HCT116 (cell line): ENCODE measurements at regions not wholly inside any gene's neighbourhood (a gene's known extent, or its start where the extent isn't known, plus 50 kb on each side); places are given as distances from the start of the nearest gene placed in this dataset.

ENCODE experiments used
- ATAC-seq: fragments of 200-7000 bp; cut with Tn5 transposase; 2 replicates; pipeline ENCODE4 v1.9.1; 2020; ENCODE audit warnings: mild to moderate bottlenecking, moderate library complexity
- BruUV-seq: library from RNA; stranded (reverse); fragments of 400-500 nt; replicated peaks from 2 replicates; lab custom pipeline; 2021; lab: Mats Ljungman, UMichigan
- CTCF ChIA-PET: fragments of 300-600 bp; sonication (Branson Sonifier 250); formaldehyde crosslinking; loops from one replicate; lab custom pipeline; 2021; ENCODE audit warnings: antibody characterized with exemption; lab: Charles Lee
- POLR2A ChIA-PET: fragments of 300-600, 350-600 bp; sonication (Branson Sonifier 250); formaldehyde crosslinking; loops from one replicate; lab custom pipeline; 2021; ENCODE audit warnings: antibody characterized with exemption; lab: Charles Lee
- RAD21 ChIA-PET, 2 experiments: fragments of 300-600 bp; sonication (Branson Sonifier 250); formaldehyde crosslinking; loops; one replicate each; lab custom pipeline; 2023; ENCODE audit warnings: low total read pairs in 2 of 2; ENCODE audit not compliant: uncharacterized antibody in 2 of 2, unreplicated experiment in 2 of 2, low non-redundant PET in 1 of 2; lab: Charles Lee
- DNase-seq: peaks from one replicate; pipeline ENCODE4 v3.0.0-alpha.2; 2010; ENCODE audit warnings: low read depth, low spot score
- H2AFZ ChIP-seq: fragments of 200-600 bp; shearing (Covaris generic), sonication (generic); 2 replicates; pipeline ENCODE4 v1.6.1; 2017; ENCODE audit warnings: low read depth, mixed run types, mixed read lengths, antibody characterized with exemption, low read length; ENCODE audit not compliant: poor library complexity, severe bottlenecking
- H3K27ac ChIP-seq: 2 replicates; pipeline ENCODE4 v1.5.1; 2012; ENCODE audit warnings: low read depth, low read length
- H3K27me3 ChIP-seq: fragments of 200-600 bp; sonication (generic); 2 replicates; pipeline ENCODE4 v1.6.1; 2016; ENCODE audit warnings: mixed run types, low read length, mixed read lengths; ENCODE audit not compliant: insufficient read depth
- H3K36me3 ChIP-seq, 2 experiments: fragments of 200-500 bp in 1 of 2; fragments of 200-600 bp in 1 of 2; sonication (Bioruptor generic) in 1 of 2; sonication (generic) in 1 of 2; 2 replicates each; pipeline versions ENCODE4 v1.5.1 to v1.6.1; 2014 to 2016; ENCODE audit warnings: low read length in 2 of 2, inconsistent platforms in 1 of 2, mixed read lengths in 1 of 2, mixed run types in 1 of 2; ENCODE audit not compliant: insufficient read depth in 2 of 2, control insufficient read depth in 1 of 2
- H3K4me1 ChIP-seq, 2 experiments: fragments of 200-600 bp in 1 of 2; sonication (generic) in 1 of 2; 2 replicates each; pipeline versions ENCODE4 v1.5.1 to v1.6.1; 2012 to 2017; ENCODE audit warnings: low read length in 2 of 2, inconsistent platforms in 1 of 2, mild to moderate bottlenecking in 1 of 2, mixed read lengths in 1 of 2, mixed run types in 1 of 2, moderate library complexity in 1 of 2; ENCODE audit not compliant: insufficient read depth in 2 of 2, control insufficient read depth in 1 of 2
- H3K4me2 ChIP-seq: fragments of 200-600 bp; sonication (generic); 2 replicates; pipeline ENCODE4 v1.6.1; 2017; ENCODE audit warnings: mixed run types, low read length, mixed read lengths
- H3K4me3 ChIP-seq, 2 experiments: fragments of 200-600 bp in 1 of 2; sonication (generic) in 1 of 2; replicated peaks in 1 of 2; 2 replicates each; pipeline ENCODE4 v1.5.1; 2011 to 2016; ENCODE audit warnings: low read length in 2 of 2, control low read depth in 1 of 2, low read depth in 1 of 2, mild to moderate bottlenecking in 1 of 2, mixed read lengths in 1 of 2, mixed run types in 1 of 2
- H3K79me2 ChIP-seq: fragments of 200-600 bp; sonication (generic); 2 replicates; pipeline ENCODE4 v1.6.1; 2017; ENCODE audit warnings: mild to moderate bottlenecking, mixed run types, low read length, moderate library complexity, mixed read lengths; ENCODE audit not compliant: insufficient read depth
- H3K9ac ChIP-seq: fragments of 200-600 bp; sonication (generic); 2 replicates; pipeline ENCODE4 v1.6.1; 2016; ENCODE audit warnings: low read length, mixed read lengths
- H3K9me2 ChIP-seq: fragments of 200-600 bp; sonication (generic), shearing (Covaris generic); 2 replicates; pipeline ENCODE4 v1.6.1; 2017; ENCODE audit warnings: mixed run types, mild to moderate bottlenecking, moderate library complexity; ENCODE audit not compliant: insufficient read depth
- H3K9me3 ChIP-seq, 2 experiments: fragments of 200-500 bp in 1 of 2; fragments of 200-600 bp in 1 of 2; sonication (Bioruptor generic) in 1 of 2; sonication (generic) in 1 of 2; 2 replicates each; pipeline ENCODE4 v1.6.1; 2014 to 2017; ENCODE audit warnings: low read length in 2 of 2, mixed read lengths in 2 of 2, inconsistent platforms in 1 of 2, low read depth in 1 of 2, mild to moderate bottlenecking in 1 of 2, mixed run types in 1 of 2, moderate library complexity in 1 of 2; ENCODE audit not compliant: control insufficient read depth in 1 of 2, insufficient read depth in 1 of 2
- H4K20me1 ChIP-seq: fragments of 200-600 bp; sonication (generic), shearing (Covaris generic); 2 replicates; pipeline ENCODE4 v1.6.1; 2017; ENCODE audit warnings: mixed run types, mild to moderate bottlenecking, moderate library complexity; ENCODE audit not compliant: insufficient read depth
- CBX3 ChIP-seq: IDR thresholded peaks from 2 replicates; pipeline ENCODE4 v1.6.1; 2012; ENCODE audit warnings: low read depth
- CEBPB ChIP-seq: IDR thresholded peaks from 2 replicates; pipeline ENCODE4 v1.6.1; 2012; ENCODE audit warnings: low read depth
- EZH2 ChIP-seq: fragments of 200-600 bp; sonication (generic); IDR thresholded peaks from 2 replicates; pipeline ENCODE4 v1.6.1; 2017; ENCODE audit warnings: antibody characterized with exemption, mixed run types
- FOSL1 ChIP-seq: IDR thresholded peaks from 2 replicates; pipeline ENCODE4 v1.6.1; 2012; ENCODE audit warnings: low read depth
- JUND ChIP-seq: IDR thresholded peaks from 2 replicates; pipeline ENCODE4 v1.6.1; 2012
- POLR2A ChIP-seq: IDR thresholded peaks from 2 replicates; pipeline ENCODE4 v1.7.0; 2011; ENCODE audit warnings: borderline replicate concordance; ENCODE audit not compliant: insufficient read depth, insufficient read length; ENCODE audit errors: extremely low read depth
- POLR2AphosphoS5 ChIP-seq: IDR thresholded peaks from 2 replicates; pipeline ENCODE4 v1.6.1; 2011; ENCODE audit warnings: mild to moderate bottlenecking, low read depth, low read length, moderate library complexity
- RAD21 ChIP-seq: IDR thresholded peaks from 2 replicates; pipeline ENCODE4 v1.6.1; 2012; ENCODE audit warnings: low read depth, mild to moderate bottlenecking
- SIN3A ChIP-seq: IDR thresholded peaks from 2 replicates; pipeline ENCODE4 v1.6.1; 2012; ENCODE audit warnings: low read depth
- SP1 ChIP-seq: IDR thresholded peaks from 2 replicates; pipeline ENCODE4 v1.6.1; 2012; ENCODE audit warnings: low read depth
- TCF7L2 ChIP-seq: IDR thresholded peaks from 2 replicates; pipeline ENCODE4 v1.7.0; 2011; ENCODE audit warnings: borderline replicate concordance, inconsistent platforms; ENCODE audit not compliant: insufficient read depth, insufficient read length; ENCODE audit errors: extremely low read depth
- YY1 ChIP-seq: IDR thresholded peaks from 2 replicates; pipeline ENCODE4 v1.6.1; 2011; ENCODE audit warnings: low read length, low read depth, moderate library complexity, mild to moderate bottlenecking; ENCODE audit not compliant: insufficient replicate concordance; ENCODE audit errors: extremely low read depth
- ZFX ChIP-seq: fragments of 450-650 bp; IDR thresholded peaks from 2 replicates; pipeline ENCODE4 v1.6.1; 2017
- ZNF274 ChIP-seq: fragments of 200-500 bp; sonication (Bioruptor generic); IDR thresholded peaks from 2 replicates; pipeline ENCODE4 v1.6.1; 2014; ENCODE audit warnings: mild to moderate bottlenecking, low read depth, low read length, inconsistent platforms
- intact Hi-C: fragments of 100-400 bp; cut with micrococcal nuclease; formaldehyde crosslinking; loops from 2 replicates; pipeline ENCODE4 v1.10.0; 2022
- TF ChIP-seq, protein P1 (sequence below), 3 experiments: fragments of 200-600 bp in 1 of 3; sonication (generic) in 1 of 3; IDR thresholded peaks in 2 of 3; conservative IDR thresholded peaks in 1 of 3; 2 replicates each; pipeline ENCODE4 v1.5.1; 2012 to 2017; ENCODE audit warnings: low read depth in 2 of 3, low read length in 2 of 3, antibody characterized with exemption in 1 of 3, borderline replicate concordance in 1 of 3, control low read depth in 1 of 3, mild to moderate bottlenecking in 1 of 3, mixed read lengths in 1 of 3, mixed run types in 1 of 3, moderate library complexity in 1 of 3; ENCODE audit not compliant: insufficient read depth in 1 of 3
- TF ChIP-seq, protein P2 (sequence below): IDR thresholded peaks from 2 replicates; pipeline ENCODE4 v1.6.1; 2012; ENCODE audit warnings: low read depth

DNA sequence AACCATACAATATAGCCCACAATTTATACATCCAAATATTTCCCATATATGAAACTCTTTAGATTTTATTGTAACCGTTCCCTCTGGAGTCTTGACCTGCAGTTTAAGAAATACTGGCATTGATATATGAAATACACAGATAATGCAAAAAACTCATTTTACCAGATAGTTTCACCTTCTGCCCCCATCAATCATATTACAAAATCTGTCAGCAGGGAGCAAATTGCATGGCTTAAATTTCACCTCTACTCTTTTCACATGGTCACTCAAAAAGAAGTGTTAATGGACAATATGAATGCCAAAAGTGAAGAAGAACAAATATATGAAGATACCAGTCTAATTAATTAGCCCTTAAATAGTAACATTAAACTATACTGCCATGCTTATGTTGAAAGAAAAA is 57.0 kb upstream of the TMEM106B start (continued):
- TF ChIP-seq ZNF274 = no peak

DNA sequence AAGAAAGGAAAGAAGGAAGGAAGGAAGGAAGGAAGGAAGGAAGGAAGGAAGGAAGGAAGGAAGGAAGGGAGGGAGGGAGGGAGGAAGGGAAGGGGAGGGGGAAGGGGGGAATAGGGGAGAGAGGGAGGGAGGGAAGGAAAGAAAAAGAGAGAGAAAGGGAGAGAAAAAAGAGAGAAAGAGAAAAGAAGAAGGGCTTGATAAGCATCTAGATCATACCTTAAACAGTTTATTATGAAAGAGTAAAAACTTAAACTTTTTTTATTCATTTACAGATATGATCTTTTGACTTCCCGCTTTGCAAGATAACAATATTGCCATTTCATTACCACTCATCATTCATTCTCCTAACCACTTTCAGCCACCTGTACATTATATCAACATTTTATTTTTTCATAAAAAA is 53.6 kb upstream of the TMEM106B start:
- Histone ChIP-seq H3K36me3 (no peaks in the 10 kb centered on the region), H3K9me3 (no peaks in the 10 kb centered on the region), H3K27ac (no peak overlapping the region), H3K27me3 (no peaks in the 10 kb centered on the region)
- ChIA-PET CTCF (no interaction called here), POLR2A (no interaction called here)
- intact Hi-C loops = no loop called here
- TF ChIP-seq POLR2A = no peak
- TF ChIP-seq CEBPB = no peak
- TF ChIP-seq RAD21 = no peak
- TF ChIP-seq ZNF274 = no peak
- no peak for TF ChIP-seq FOSL1
- no peak for TF ChIP-seq ZFX
- TF ChIP-seq YY1 = no peak
- TF ChIP-seq EZH2 = no peak
- TF ChIP-seq, protein P1, sequence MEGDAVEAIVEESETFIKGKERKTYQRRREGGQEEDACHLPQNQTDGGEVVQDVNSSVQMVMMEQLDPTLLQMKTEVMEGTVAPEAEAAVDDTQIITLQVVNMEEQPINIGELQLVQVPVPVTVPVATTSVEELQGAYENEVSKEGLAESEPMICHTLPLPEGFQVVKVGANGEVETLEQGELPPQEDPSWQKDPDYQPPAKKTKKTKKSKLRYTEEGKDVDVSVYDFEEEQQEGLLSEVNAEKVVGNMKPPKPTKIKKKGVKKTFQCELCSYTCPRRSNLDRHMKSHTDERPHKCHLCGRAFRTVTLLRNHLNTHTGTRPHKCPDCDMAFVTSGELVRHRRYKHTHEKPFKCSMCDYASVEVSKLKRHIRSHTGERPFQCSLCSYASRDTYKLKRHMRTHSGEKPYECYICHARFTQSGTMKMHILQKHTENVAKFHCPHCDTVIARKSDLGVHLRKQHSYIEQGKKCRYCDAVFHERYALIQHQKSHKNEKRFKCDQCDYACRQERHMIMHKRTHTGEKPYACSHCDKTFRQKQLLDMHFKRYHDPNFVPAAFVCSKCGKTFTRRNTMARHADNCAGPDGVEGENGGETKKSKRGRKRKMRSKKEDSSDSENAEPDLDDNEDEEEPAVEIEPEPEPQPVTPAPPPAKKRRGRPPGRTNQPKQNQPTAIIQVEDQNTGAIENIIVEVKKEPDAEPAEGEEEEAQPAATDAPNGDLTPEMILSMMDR (IDR thresholded peaks at IDR 0.05 in 2 of 3, conservative IDR thresholded peaks at IDR 0.05 in 1 of 3; ENCODE audit: borderline replicate concordance in 1 of 3, insufficient read depth in 1 of 3, low read depth in 2 of 3, low read length in 2 of 3) = no peak
- no peak for TF ChIP-seq JUND
- TF ChIP-seq SIN3A = no peak
- TF ChIP-seq SP1 = no peak
- TF ChIP-seq CBX3 = no peak
- TF ChIP-seq, protein P2, sequence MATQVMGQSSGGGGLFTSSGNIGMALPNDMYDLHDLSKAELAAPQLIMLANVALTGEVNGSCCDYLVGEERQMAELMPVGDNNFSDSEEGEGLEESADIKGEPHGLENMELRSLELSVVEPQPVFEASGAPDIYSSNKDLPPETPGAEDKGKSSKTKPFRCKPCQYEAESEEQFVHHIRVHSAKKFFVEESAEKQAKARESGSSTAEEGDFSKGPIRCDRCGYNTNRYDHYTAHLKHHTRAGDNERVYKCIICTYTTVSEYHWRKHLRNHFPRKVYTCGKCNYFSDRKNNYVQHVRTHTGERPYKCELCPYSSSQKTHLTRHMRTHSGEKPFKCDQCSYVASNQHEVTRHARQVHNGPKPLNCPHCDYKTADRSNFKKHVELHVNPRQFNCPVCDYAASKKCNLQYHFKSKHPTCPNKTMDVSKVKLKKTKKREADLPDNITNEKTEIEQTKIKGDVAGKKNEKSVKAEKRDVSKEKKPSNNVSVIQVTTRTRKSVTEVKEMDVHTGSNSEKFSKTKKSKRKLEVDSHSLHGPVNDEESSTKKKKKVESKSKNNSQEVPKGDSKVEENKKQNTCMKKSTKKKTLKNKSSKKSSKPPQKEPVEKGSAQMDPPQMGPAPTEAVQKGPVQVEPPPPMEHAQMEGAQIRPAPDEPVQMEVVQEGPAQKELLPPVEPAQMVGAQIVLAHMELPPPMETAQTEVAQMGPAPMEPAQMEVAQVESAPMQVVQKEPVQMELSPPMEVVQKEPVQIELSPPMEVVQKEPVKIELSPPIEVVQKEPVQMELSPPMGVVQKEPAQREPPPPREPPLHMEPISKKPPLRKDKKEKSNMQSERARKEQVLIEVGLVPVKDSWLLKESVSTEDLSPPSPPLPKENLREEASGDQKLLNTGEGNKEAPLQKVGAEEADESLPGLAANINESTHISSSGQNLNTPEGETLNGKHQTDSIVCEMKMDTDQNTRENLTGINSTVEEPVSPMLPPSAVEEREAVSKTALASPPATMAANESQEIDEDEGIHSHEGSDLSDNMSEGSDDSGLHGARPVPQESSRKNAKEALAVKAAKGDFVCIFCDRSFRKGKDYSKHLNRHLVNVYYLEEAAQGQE = no peak
- no peak for TF ChIP-seq TCF7L2
- no peak for TF ChIP-seq POLR2AphosphoS5
- TF ChIP-seq, all 23 proteins: peak for 0
- no peak for DNase-seq
- no peaks in the 10 kb centered on the region for H3K4me1 ChIP-seq
- H3K4me2 ChIP-seq = no peak overlapping the region
- no TSS peak for BruUV-seq
- RAD21 ChIA-PET = no interaction called here
- no peak overlapping the region for H3K9ac ChIP-seq
- no peak for ATAC-seq
- H3K9me2 ChIP-seq = no peaks in the 10 kb centered on the region
- H4K20me1 ChIP-seq = no peaks in the 10 kb centered on the region
- no peaks in the 10 kb centered on the region for H3K79me2 ChIP-seq
- H3K4me3 ChIP-seq = no peak overlapping the region
- H2AFZ ChIP-seq = no peak overlapping the region
